ENCODE measurements at regions not wholly inside any gene's neighbourhood (a gene's known extent, or its start where the extent isn't known, plus 50 kb on each side); places are given as distances from the start of the nearest gene placed in this dataset.
"Not testable (repeated sequence)": the region's sequence is repeated elsewhere in the genome, so short reads cannot be mapped to it uniquely, and the experiment has no call there.

DNA sequence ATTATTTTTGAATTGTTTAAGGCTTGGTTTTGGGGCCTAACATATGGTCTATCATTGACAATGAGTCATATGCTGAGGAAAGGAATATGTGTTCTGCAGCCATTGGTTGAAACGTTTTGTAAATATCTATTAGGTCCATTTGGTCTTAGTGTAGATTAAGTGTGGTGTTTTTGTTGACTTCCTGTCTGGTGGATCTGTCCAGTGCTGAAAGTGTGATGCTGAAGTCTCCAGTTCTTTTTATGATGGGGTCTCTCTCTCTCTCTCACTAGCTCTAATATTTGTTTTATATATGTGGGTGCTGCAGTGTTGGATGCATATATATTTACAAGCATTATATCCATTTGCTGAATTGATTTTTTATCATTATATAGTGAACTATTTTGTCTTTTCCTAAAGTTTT, 727.2 kb downstream of the KHDRBS2 start:
- TF ChIP-seq, protein P1, sequence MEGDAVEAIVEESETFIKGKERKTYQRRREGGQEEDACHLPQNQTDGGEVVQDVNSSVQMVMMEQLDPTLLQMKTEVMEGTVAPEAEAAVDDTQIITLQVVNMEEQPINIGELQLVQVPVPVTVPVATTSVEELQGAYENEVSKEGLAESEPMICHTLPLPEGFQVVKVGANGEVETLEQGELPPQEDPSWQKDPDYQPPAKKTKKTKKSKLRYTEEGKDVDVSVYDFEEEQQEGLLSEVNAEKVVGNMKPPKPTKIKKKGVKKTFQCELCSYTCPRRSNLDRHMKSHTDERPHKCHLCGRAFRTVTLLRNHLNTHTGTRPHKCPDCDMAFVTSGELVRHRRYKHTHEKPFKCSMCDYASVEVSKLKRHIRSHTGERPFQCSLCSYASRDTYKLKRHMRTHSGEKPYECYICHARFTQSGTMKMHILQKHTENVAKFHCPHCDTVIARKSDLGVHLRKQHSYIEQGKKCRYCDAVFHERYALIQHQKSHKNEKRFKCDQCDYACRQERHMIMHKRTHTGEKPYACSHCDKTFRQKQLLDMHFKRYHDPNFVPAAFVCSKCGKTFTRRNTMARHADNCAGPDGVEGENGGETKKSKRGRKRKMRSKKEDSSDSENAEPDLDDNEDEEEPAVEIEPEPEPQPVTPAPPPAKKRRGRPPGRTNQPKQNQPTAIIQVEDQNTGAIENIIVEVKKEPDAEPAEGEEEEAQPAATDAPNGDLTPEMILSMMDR (IDR thresholded peaks at IDR 0.05 in 8 of 11, conservative IDR thresholded peaks at IDR 0.05 in 3 of 11), result no peak
- no peak for TF ChIP-seq POLR2A (IDR thresholded peaks at IDR 0.05)
- TF ChIP-seq POLR2AphosphoS5 (IDR thresholded peaks at IDR 0.05), result no peak
- Histone ChIP-seq H3K9me3 (peaks cover 4 to 90% (median 77%) of the 10 kb centered on the region in 8 donors), H3K4me3 (no peak overlapping the region), H3K36me3 (no peaks in the 10 kb centered on the region), H3K27ac (no peak overlapping the region), H3K4me1 (no peaks in the 10 kb centered on the region), H3K27me3 (replicated peaks in 1 of 7) (no peaks in the 10 kb centered on the region)
- DNase-seq, result no peak
- WGBS, 5 donors, result 33 to 49% (median 38%) methylated on average over 1 of the region's 1 CpG
- intact Hi-C loops (cut with DNase I; ENCODE audit: low total_unique reads), result no loop called here

- Histone ChIP-seq H3K36me3 (no peaks in the 10 kb centered on the region), H3K9me3 (peaks cover 4 to 94% (median 78%) of the 10 kb centered on the region in 8 donors), H3K27me3 (replicated peaks in 1 of 7) (no peaks in the 10 kb centered on the region), H3K4me3 (no peak overlapping the region), H3K4me1 (no peaks in the 10 kb centered on the region), H3K27ac (no peak overlapping the region)
- TF ChIP-seq, protein P1 (IDR thresholded peaks at IDR 0.05 in 8 of 11, conservative IDR thresholded peaks at IDR 0.05 in 3 of 11), result no peak
- TF ChIP-seq POLR2AphosphoS5 (IDR thresholded peaks at IDR 0.05), result no peak
- TF ChIP-seq POLR2A (IDR thresholded peaks at IDR 0.05), result no peak
- intact Hi-C loops (cut with DNase I; ENCODE audit: low total_unique reads), result no loop called here
- no peak for DNase-seq
- 89 to 99% (median 93%) methylated on average over 5 to 6 of the region's 6 CpGs for WGBS, 5 donors
Measured at GRCh38 chr6:61555993-61556392, 730.0 kb downstream of the KHDRBS2 start.

DNA sequence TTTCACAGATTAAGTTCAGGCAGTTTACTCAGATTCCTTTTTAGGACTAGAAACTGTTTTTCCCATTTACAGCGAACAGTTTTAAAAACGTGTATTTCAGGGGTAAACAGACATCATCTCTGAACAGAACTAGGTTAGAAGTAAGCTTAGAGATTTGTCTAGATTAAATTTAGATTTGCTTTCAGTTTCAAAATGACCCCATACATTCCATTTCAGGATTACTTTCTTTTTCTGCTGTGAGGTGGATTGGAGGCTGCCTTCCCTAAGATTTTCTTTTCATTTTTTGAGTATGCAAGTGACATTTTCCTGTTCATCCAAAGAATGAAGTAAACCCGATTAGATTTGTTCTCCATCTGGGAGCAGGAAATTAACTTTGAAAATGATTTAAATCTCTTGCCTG, 747.2 kb downstream of the KHDRBS2 start:
- no peaks in the 10 kb centered on the region for H3K36me3 ChIP-seq
- 49 to 74% (median 60%) methylated on average over 3 of the region's 3 CpGs for WGBS, 5 donors
- peaks cover 0 to 47% (median 30%) of the 10 kb centered on the region in 8 donors for H3K9me3 ChIP-seq
- no peaks in the 10 kb centered on the region for H3K27me3 ChIP-seq (replicated peaks in 1 of 7)
- intact Hi-C loops (cut with DNase I; ENCODE audit: low total_unique reads), result no loop called here
- H3K4me1 ChIP-seq, result no peaks in the 10 kb centered on the region
- peak overlapping the region in 4 of 8 donors; percentile 15 to 59 (median 46) for H3K27ac ChIP-seq
- no peak overlapping the region for H3K4me3 ChIP-seq
- no peak for DNase-seq
- no peak for TF ChIP-seq POLR2AphosphoS5 (IDR thresholded peaks at IDR 0.05)
- TF ChIP-seq, protein P1 (IDR thresholded peaks at IDR 0.05 in 8 of 11, conservative IDR thresholded peaks at IDR 0.05 in 3 of 11), result no peak
- TF ChIP-seq POLR2A (IDR thresholded peaks at IDR 0.05), result no peak

GRCh38 chr6:61532749-61533148, 753.3 kb downstream of the KHDRBS2 start:
- H3K27ac ChIP-seq; intact Hi-C loops (cut with DNase I; ENCODE audit: low total_unique reads); H3K4me1 ChIP-seq; H3K27me3 ChIP-seq (replicated peaks in 1 of 7); DNase-seq; H3K4me3 ChIP-seq; H3K36me3 ChIP-seq: not testable (repeated sequence)
- peaks cover 0 to 68% (median 54%) of the 10 kb centered on the region in 8 donors for H3K9me3 ChIP-seq
- 77 to 92% (median 84%) methylated on average over 2 of the region's 2 CpGs for WGBS, 5 donors

Small RNA genes in the stretch of these regions (small RNA-seq; reads per million reads assigned to genes)
- gene MTRNR2L9, result 0 reads per million in 4 donors

All from spleen (tissue), 11 donors.